G401.6 (cell line): ENCODE measurements at regions not wholly inside any gene's neighbourhood (a gene's known extent, or its start where the extent isn't known, plus 50 kb on each side); places are given as distances from the start of the nearest gene placed in this dataset.

Source experiments
- FAIRE-seq: peaks from 2 replicates; lab custom pipeline; 2012; peaks lifted over from hg19 to GRCh38; lab: Jason Lieb, UNC

GRCh38 chr12:4858386-4858785 is 51.3 kb upstream of the KCNA1 start:
- no peak for FAIRE-seq

GRCh38 chr12:4859478-4860210 is 50.1 kb upstream of the KCNA1 start:
- FAIRE-seq, result no peak
